Kidney (tissue), 13 donors: ENCODE measurements at regions not wholly inside any gene's neighbourhood (a gene's known extent, or its start where the extent isn't known, plus 50 kb on each side); places are given as distances from the start of the nearest gene placed in this dataset.

ENCODE experiments used
- DNase-seq, 5 donors: peaks; one replicate each; pipeline ENCODE4 v3.0.0-alpha.2; 2013 to 2020
- FAIRE-seq: peaks from 2 replicates; lab custom pipeline; 2012; peaks lifted over from hg19 to GRCh38; lab: Jason Lieb, UNC
- H3K27ac ChIP-seq, 2 donors: one replicate each; pipeline ENCODE4 v1.7.0; 2013; ENCODE audit warnings: low read depth in 2 of 2, low read length in 2 of 2, inconsistent platforms in 1 of 2
- H3K27me3 ChIP-seq: one replicate; pipeline ENCODE4 v1.7.1; 2013; ENCODE audit warnings: low read length, inconsistent platforms; ENCODE audit not compliant: control insufficient read depth, insufficient read depth
- H3K36me3 ChIP-seq, 3 donors: one replicate each; pipeline versions ENCODE4 v1.7.0 to v1.7.1; 2013; ENCODE audit warnings: low read length in 3 of 3, control low read depth in 1 of 3, inconsistent platforms in 1 of 3; ENCODE audit not compliant: insufficient read depth in 3 of 3, control insufficient read depth in 2 of 3
- H3K4me1 ChIP-seq, 3 donors: one replicate each; pipeline versions ENCODE4 v1.7.0 to v1.7.1; 2013; ENCODE audit warnings: low read length in 3 of 3, inconsistent platforms in 1 of 3, low read depth in 1 of 3; ENCODE audit not compliant: control insufficient read depth in 2 of 3, insufficient read depth in 2 of 3
- H3K4me3 ChIP-seq, 3 donors: one replicate each; pipeline versions ENCODE4 v1.7.0 to v1.8.1; 2013; ENCODE audit warnings: low read length in 3 of 3, control low read depth in 1 of 3, inconsistent platforms in 1 of 3
- H3K9ac ChIP-seq, 3 donors: one replicate each; pipeline versions ENCODE4 v1.7.0 to v1.7.1; 2013; ENCODE audit warnings: low read length in 3 of 3, control low read depth in 1 of 3, inconsistent platforms in 1 of 3
- H3K9me3 ChIP-seq, 3 donors: one replicate each; pipeline versions ENCODE4 v1.7.0 to v1.7.1; 2013; ENCODE audit warnings: low read length in 3 of 3, control low read depth in 1 of 3, inconsistent platforms in 1 of 3; ENCODE audit not compliant: control insufficient read depth in 2 of 3, insufficient read depth in 1 of 3
- intact Hi-C: fragments of 100-400 bp; cut with DNase I; formaldehyde crosslinking; loops from one replicate; pipeline ENCODE4 v1.11.1; 2022
- TF ChIP-seq, protein P1 (sequence below): IDR thresholded peaks from 3 replicates; pipeline ENCODE4 v1.5.1; 2012; ENCODE audit warnings: mild to moderate bottlenecking, moderate library complexity, borderline replicate concordance; ENCODE audit not compliant: insufficient read depth; ENCODE audit errors: extremely low read depth
- donor health status: control.
- donor health status: control.
- donor health status: control.
- donor health status: control.
- donor health status: control.
- donor health status: DM: yes; HTN: yes; CAD: no.
- donor health status: Normal renal cell carcinoma (clear cell type).

DNA sequence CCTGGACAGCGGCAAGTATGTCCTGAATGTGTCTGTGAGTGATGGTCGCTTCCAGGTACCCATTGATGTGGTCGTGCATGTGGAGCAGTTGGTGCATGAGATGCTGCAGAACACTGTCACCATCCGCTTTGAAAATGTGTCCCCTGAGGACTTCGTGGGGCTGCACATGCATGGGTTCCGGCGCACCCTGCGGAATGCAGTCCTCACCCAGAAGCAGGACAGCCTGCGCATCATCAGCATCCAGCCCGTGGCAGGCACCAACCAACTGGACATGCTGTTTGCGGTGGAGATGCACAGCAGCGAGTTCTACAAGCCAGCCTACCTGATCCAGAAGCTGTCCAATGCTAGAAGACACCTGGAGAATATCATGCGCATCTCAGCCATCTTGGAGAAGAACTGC lies 125.3 kb upstream of the MTNR1B start:
- no peaks in the 10 kb centered on the region for H3K36me3 ChIP-seq
- FAIRE-seq, result no peak
- intact Hi-C loops, result no loop called here

DNA sequence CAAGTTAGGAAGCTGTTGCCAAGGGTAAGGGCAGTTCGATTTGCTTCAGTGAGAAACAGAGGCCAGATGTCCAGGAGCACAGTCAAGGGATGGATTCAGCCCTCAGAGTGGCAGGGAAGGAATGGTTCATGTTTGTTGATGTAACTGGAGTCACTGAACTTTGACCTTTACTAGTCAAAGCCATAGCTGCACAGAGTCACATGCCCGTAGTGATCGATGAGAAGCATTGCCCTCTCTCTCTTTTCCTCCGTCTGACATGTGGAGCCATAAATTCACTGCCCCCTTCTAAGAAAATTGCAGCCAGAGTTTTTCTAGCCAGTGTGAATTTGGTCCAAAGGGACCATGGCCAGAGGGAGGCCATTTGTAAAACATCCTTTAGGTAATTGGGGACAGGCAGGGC lies 124.1 kb upstream of the MTNR1B start:
- Histone ChIP-seq H3K4me3 (no peak overlapping the region), H3K27me3 (no peaks in the 10 kb centered on the region), H3K9ac (no peak overlapping the region), H3K4me1 (peaks cover 0 to 2% (median 0%) of the 10 kb centered on the region in 3 donors), H3K27ac (no peak overlapping the region), H3K36me3 (no peaks in the 10 kb centered on the region), H3K9me3 (no peaks in the 10 kb centered on the region)
- FAIRE-seq (no peak), DNase-seq (peak in 1 of 5 donors; percentile 13)
- TF ChIP-seq, protein P1, sequence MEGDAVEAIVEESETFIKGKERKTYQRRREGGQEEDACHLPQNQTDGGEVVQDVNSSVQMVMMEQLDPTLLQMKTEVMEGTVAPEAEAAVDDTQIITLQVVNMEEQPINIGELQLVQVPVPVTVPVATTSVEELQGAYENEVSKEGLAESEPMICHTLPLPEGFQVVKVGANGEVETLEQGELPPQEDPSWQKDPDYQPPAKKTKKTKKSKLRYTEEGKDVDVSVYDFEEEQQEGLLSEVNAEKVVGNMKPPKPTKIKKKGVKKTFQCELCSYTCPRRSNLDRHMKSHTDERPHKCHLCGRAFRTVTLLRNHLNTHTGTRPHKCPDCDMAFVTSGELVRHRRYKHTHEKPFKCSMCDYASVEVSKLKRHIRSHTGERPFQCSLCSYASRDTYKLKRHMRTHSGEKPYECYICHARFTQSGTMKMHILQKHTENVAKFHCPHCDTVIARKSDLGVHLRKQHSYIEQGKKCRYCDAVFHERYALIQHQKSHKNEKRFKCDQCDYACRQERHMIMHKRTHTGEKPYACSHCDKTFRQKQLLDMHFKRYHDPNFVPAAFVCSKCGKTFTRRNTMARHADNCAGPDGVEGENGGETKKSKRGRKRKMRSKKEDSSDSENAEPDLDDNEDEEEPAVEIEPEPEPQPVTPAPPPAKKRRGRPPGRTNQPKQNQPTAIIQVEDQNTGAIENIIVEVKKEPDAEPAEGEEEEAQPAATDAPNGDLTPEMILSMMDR, result no peak
- intact Hi-C loops, result no loop called here

More for the DNA sequence above, 125.3 kb upstream of the MTNR1B start:
- TF ChIP-seq, protein P1, result no peak
- H3K9ac ChIP-seq, result no peak overlapping the region
- H3K27ac ChIP-seq, result no peak overlapping the region
- H3K27me3 ChIP-seq, result no peaks in the 10 kb centered on the region
- H3K9me3 ChIP-seq, result no peaks in the 10 kb centered on the region
- DNase-seq, result no peak
- peaks cover 0 to 2% (median 0%) of the 10 kb centered on the region in 3 donors for H3K4me1 ChIP-seq
- no peak overlapping the region for H3K4me3 ChIP-seq

GRCh38 chr11:92845805-92846204 lies 123.6 kb upstream of the MTNR1B start:
- Histone ChIP-seq H3K4me1 (peaks cover 0 to 2% (median 0%) of the 10 kb centered on the region in 3 donors), H3K27ac (no peak overlapping the region), H3K36me3 (no peaks in the 10 kb centered on the region), H3K9ac (no peak overlapping the region), H3K4me3 (no peak overlapping the region), H3K27me3 (no peaks in the 10 kb centered on the region), H3K9me3 (no peaks in the 10 kb centered on the region)
- DNase-seq (peak in 3 of 5 donors; percentile 47 to 65 (median 62)), FAIRE-seq (no peak)
- TF ChIP-seq, protein P1, result no peak
- intact Hi-C loops, result no loop called here
